ENCODE measurements at regions not wholly inside any gene's neighbourhood (a gene's known extent, or its start where the extent isn't known, plus 50 kb on each side); places are given as distances from the start of the nearest gene placed in this dataset.

DNA sequence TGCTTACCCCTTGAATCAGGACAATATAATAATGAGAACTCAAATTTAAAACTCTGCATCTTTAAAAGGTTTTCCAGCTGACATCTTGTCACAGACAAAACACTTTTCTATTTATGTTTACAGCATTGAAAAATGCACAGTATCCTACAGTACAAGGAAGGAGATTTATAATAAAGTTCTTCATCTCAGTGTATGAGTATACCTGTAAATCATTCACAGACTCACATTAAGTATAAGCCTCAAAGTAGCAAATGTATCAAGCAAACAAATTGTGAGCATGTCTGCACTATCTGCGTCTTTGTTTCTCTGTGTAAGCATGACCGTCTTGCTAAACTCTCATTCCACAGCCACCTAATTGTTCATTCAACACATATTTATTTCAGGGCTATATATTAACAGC is 52.8 kb downstream of the PPP1R2C start:
- H3K27me3 Mint-ChIP-seq: no peaks in the 10 kb centered on the region
- peaks cover 2% of the 10 kb centered on the region for H3K4me1 Mint-ChIP-seq
- ChIA-PET CTCF (interaction anchor here (0.9 kb wide), 1 partner anchor 9 kb away, joined by 3 read pairs; no protein-coding TSS in a partner anchor), POLR2A (interaction anchor here (0.6 kb wide), 1 partner anchor 8 kb away, joined by 3 read pairs; no protein-coding TSS in a partner anchor)
- no peak overlapping the region for H3K4me3 Mint-ChIP-seq
- no peaks in the 10 kb centered on the region for H3K9me3 Mint-ChIP-seq
- TF ChIP-seq, protein P1, sequence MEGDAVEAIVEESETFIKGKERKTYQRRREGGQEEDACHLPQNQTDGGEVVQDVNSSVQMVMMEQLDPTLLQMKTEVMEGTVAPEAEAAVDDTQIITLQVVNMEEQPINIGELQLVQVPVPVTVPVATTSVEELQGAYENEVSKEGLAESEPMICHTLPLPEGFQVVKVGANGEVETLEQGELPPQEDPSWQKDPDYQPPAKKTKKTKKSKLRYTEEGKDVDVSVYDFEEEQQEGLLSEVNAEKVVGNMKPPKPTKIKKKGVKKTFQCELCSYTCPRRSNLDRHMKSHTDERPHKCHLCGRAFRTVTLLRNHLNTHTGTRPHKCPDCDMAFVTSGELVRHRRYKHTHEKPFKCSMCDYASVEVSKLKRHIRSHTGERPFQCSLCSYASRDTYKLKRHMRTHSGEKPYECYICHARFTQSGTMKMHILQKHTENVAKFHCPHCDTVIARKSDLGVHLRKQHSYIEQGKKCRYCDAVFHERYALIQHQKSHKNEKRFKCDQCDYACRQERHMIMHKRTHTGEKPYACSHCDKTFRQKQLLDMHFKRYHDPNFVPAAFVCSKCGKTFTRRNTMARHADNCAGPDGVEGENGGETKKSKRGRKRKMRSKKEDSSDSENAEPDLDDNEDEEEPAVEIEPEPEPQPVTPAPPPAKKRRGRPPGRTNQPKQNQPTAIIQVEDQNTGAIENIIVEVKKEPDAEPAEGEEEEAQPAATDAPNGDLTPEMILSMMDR (IDR thresholded peaks at IDR 0.05): no peak
- no peak overlapping the region for H3K27ac Mint-ChIP-seq
- ATAC-seq (ENCODE audit: low read depth) (no peak), DNase-seq (no peak)
- no peaks in the 10 kb centered on the region for H3K36me3 Mint-ChIP-seq (ENCODE audit: low read depth)
- intact Hi-C loops (cut with micrococcal nuclease): no loop called here

DNA sequence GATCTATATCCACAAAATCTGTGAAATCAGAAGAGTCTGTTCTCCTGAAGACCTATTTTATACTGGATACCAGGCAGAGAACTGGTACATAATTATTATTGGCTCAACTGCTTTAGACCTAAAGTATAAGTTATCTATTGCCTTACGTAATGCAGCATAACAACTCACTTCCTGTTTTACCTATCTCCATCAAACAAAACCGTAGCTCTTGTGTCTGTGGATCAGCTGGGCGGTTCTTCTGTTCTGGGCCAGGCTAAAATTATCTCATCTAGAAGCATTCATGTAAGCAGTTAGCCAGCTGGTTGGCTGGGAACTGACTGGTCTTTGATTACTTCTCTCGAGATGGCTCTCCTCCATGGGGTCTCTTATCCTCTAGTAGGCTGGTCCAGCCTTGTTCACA is 57.8 kb downstream of the PPP1R2C start:
- ATAC-seq (ENCODE audit: low read depth): no peak
- Mint-ChIP-seq H3K4me1 (peaks cover 7% of the 10 kb centered on the region), H3K4me3 (no peak overlapping the region), H3K27ac (no peak overlapping the region), H3K27me3 (no peaks in the 10 kb centered on the region), H3K9me3 (no peaks in the 10 kb centered on the region), H3K36me3 (ENCODE audit: low read depth) (no peaks in the 10 kb centered on the region)
- intact Hi-C loops (cut with micrococcal nuclease): no loop called here
- POLR2A ChIA-PET: no interaction called here
- TF ChIP-seq, protein P1 (IDR thresholded peaks at IDR 0.05): no peak
- CTCF ChIA-PET: no interaction called here
- no peak for DNase-seq

DNA sequence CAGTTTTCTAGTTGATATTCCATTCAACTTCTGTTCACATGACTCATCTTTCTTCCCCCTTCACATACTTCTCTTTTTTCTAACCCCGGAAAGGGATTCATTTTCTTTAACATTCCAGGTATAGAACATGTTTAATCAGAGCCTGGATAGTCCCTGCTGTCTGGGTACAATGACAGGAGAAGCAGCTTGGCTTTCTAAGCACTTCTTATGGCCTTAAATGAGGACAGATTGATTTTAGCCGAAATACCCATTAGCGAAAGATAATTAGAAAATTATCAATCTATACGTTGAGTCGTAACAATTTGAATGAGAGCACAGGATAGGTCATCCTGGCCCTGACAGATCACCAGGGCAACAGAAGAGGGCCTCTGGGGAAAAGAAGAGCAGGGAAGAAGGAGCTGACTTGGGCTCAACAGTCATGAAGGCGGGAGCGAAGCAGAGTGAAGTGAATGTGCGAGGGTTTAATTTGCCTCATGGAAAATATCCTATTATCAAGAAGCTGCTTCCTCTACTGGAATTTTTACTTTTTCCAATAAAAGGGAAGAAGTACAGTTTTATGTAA is 62.2 kb downstream of the PPP1R2C start:
- Mint-ChIP-seq H3K4me1 (peaks cover 9% of the 10 kb centered on the region), H3K36me3 (ENCODE audit: low read depth) (no peaks in the 10 kb centered on the region), H3K9me3 (no peaks in the 10 kb centered on the region), H3K4me3 (no peak overlapping the region), H3K27ac (no peak overlapping the region), H3K27me3 (no peaks in the 10 kb centered on the region)
- ATAC-seq (ENCODE audit: low read depth) (no peak), DNase-seq (no peak)
- ChIA-PET CTCF (interaction anchor here (1.2 kb wide), 1 partner anchor 10 kb away, joined by 3 read pairs; no protein-coding TSS in a partner anchor), POLR2A (no interaction called here)
- TF ChIP-seq, protein P1 (IDR thresholded peaks at IDR 0.05): no peak
- intact Hi-C loops (cut with micrococcal nuclease): no loop called here

DNA sequence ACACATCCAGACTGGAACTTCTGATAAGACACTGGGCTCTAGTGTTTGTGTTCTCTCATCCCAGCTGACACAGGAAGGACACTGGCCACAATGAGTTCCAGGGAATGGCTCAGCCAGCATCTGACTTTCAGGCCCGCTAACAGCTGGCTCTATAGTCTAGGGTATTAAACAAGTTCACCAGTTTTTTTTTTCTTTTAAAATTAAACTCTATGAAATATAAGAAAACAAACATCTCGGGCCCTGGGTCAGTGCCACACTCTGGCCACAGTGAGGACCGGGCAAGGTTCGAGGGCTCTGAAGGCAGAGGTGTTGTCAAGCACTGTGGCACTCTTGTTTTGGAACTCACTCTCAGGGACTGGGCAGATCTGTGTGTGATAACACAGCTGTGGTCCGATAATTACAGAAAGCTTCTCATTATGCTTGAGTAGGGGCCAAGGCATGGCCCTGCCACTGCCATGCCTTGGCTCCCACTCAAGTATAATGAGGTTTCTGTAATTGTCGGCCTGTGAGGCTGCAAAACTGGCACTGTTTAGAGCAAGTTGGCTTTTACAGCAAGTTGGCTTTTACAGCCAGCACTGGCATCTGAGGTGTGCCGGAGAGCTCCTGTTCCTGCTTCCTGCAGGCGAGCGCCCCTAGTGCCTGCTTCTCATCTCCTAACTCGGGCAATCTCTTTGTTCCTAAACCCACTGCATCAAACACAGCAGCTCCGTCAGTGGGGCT is 62.8 kb downstream of the PPP1R2C start:
- intact Hi-C loops (cut with micrococcal nuclease): no loop called here
- Mint-ChIP-seq H3K4me1 (peaks cover 7% of the 10 kb centered on the region), H3K27ac (no peak overlapping the region)

DNA sequence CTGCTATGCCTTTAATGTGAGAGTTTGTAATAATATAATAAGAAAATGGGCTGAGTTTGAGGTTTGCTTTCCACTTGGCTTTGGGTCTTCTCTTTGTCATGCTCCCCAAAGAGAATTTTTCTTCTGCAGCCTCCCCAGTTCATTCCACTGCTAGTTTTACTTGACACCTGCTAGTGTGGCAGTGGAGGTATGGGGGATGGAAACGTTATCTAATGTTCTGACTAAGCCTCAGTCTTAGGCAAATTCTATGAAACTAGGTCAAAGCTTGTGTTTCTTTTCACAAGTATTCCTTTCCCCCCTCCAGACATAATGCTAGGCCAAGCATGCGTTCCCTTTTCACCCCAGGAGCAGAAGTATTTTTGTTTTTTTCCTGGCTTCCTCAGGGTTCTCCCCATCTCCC is 67.5 kb downstream of the PPP1R2C start:
- POLR2A ChIA-PET: no interaction called here
- TF ChIP-seq, protein P1 (IDR thresholded peaks at IDR 0.05): no peak

More for the DNA sequence above, 62.8 kb downstream of the PPP1R2C start:
- ChIA-PET POLR2A (no interaction called here), CTCF (interaction anchor here (1.2 kb wide), 1 partner anchor 11 kb away, joined by 3 read pairs; no protein-coding TSS in a partner anchor)
- H3K4me3 Mint-ChIP-seq: peak overlapping the region; percentile 15
- TF ChIP-seq, protein P1 (IDR thresholded peaks at IDR 0.05): no peak
- no peaks in the 10 kb centered on the region for H3K27me3 Mint-ChIP-seq
- peak; percentile 67 for ATAC-seq (ENCODE audit: low read depth)
- no peak for DNase-seq
- H3K36me3 Mint-ChIP-seq (ENCODE audit: low read depth): no peaks in the 10 kb centered on the region
- no peaks in the 10 kb centered on the region for H3K9me3 Mint-ChIP-seq

More for the DNA sequence above, 67.5 kb downstream of the PPP1R2C start:
- H3K9me3 Mint-ChIP-seq: no peaks in the 10 kb centered on the region
- H3K27ac Mint-ChIP-seq: no peak overlapping the region
- CTCF ChIA-PET: no interaction called here
- no peak overlapping the region for H3K4me3 Mint-ChIP-seq
- no peak for DNase-seq
- H3K4me1 Mint-ChIP-seq: peaks cover 9% of the 10 kb centered on the region
- intact Hi-C loops (cut with micrococcal nuclease): no loop called here
- H3K36me3 Mint-ChIP-seq (ENCODE audit: low read depth): no peaks in the 10 kb centered on the region
- no peaks in the 10 kb centered on the region for H3K27me3 Mint-ChIP-seq
- no peak for ATAC-seq (ENCODE audit: low read depth)
